ENCODE measurements at regions not wholly inside any gene's neighbourhood (a gene's known extent, or its start where the extent isn't known, plus 50 kb on each side); places are given as distances from the start of the nearest gene placed in this dataset.

GRCh38 chr1:14392859-14393365 lies 205.6 kb upstream of the KAZN start:
- no peak for DNase-seq (ENCODE audit: low read depth)
- no peak overlapping the region for H3K4me3 ChIP-seq (ENCODE audit: low read length)
- no peak for TF ChIP-seq CTCF (IDR thresholded peaks at IDR 0.05; ENCODE audit: insufficient read depth, low read depth, low read length, missing control alignments)

DNA sequence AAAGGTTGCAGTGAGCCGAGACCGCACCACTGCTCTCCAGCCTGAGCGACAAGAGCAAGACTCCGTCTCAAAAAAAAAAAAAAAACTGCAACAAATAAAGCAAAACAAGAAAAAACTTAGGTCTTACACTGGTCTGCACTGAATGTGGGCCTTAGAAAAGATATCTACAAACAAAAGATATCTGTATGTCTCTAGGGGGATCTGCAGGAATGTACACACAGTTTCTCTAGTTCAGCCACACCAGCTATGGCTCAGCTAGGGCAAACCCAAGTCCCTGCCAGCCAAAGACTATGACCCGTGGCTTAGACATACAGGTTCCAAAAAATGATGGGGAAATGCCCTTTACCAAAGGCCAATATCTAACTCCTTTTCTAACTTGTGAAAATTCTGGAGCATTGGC lies 202.4 kb upstream of the KAZN start:
- no peak for DNase-seq (ENCODE audit: low read depth)
- no peak for TF ChIP-seq CTCF (IDR thresholded peaks at IDR 0.05; ENCODE audit: insufficient read depth, low read depth, low read length, missing control alignments)

DNA sequence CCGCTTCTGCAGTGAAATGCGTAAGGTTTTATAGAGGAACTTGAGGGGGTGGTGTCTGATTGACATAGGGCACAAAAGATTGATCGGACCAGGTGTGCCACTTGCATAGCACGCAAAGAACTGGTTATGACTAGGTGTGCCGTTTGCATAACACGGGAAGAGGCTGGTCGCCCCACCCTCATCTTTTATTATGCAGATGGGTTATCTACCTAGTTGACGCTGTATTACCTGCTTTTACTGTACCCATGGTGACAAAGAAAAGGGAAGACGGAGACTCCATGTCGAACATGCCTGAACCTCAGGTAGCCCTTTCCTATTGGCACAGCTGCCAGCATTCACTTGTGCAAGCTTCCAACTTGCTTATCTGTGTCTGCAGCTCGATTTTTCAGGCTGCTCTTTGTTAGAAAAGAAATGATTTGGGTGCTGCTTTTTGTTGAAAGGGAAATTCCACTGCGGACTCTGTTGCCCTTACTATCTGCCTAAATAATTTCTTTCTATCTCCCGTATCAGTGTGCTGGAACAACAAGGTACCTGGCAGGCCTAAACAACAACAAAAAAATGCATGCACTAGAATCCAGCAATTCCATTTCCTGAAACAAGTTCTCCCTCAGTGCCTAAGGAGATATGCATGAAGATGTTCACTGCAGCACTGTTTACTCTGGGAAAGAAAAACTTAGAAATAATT lies 194.4 kb upstream of the KAZN start:
- no peak for TF ChIP-seq CTCF (IDR thresholded peaks at IDR 0.05; ENCODE audit: insufficient read depth, low read depth, low read length, missing control alignments)

More for the DNA sequence above, 202.4 kb upstream of the KAZN start:
- no peak overlapping the region for H3K4me3 ChIP-seq (ENCODE audit: low read length)

GRCh38 chr1:14404862-14405301 lies 193.6 kb upstream of the KAZN start:
- H3K4me3 ChIP-seq (ENCODE audit: low read length), result no peak overlapping the region
- no peak for DNase-seq (ENCODE audit: low read depth)
- TF ChIP-seq CTCF (IDR thresholded peaks at IDR 0.05; ENCODE audit: insufficient read depth, low read depth, low read length, missing control alignments), result no peak

More for the DNA sequence above, 194.4 kb upstream of the KAZN start:
- H3K4me3 ChIP-seq (ENCODE audit: low read length), result no peak overlapping the region
- no peak for DNase-seq (ENCODE audit: low read depth)

- DNase-seq (ENCODE audit: low read depth), result no peak
- no peak overlapping the region for H3K4me3 ChIP-seq (ENCODE audit: low read length)
- no peak for TF ChIP-seq CTCF (IDR thresholded peaks at IDR 0.05; ENCODE audit: insufficient read depth, low read depth, low read length, missing control alignments)
Measured at GRCh38 chr1:14412235-14412634, 186.2 kb upstream of the KAZN start.

DNA sequence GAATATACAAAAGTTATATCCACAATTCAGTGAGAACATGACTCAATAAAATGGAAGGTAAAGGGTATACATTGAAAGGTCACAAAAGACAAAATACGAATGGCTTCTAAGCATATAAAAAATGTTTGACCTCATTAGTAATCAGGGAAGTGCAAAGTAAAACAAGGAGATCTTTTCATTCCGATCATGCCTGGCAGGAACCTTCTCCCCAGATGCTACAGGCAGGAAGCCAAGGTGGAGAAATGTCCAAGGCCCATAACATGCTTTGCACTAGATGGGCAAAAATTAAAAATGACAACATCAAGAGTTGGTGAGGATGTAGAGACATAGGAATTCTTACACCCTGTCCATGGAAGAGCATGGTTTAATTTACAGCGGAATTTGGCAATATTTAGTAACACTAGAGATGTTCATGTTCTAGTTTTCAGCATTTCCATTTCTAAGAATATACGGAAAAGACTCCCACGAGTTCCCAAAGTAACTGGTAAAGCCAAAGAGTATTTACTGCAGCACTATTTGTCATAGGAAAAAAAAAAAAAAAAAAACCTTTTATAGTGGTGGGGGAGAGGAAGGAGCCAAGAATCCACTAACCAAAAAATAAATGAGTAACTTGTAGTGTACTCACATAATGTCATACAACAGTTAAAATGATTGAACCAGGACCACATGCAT lies 184.5 kb upstream of the KAZN start:
- DNase-seq (ENCODE audit: low read depth), result no peak
- TF ChIP-seq CTCF (IDR thresholded peaks at IDR 0.05; ENCODE audit: insufficient read depth, low read depth, low read length, missing control alignments), result no peak
- H3K4me3 ChIP-seq (ENCODE audit: low read length), result no peak overlapping the region

All from epithelial cell of esophagus (primary cell).